CD4-positive, CD25-positive, alpha-beta regulatory T cell (primary cell): ENCODE measurements at regions not wholly inside any gene's neighbourhood (a gene's known extent, or its start where the extent isn't known, plus 50 kb on each side); places are given as distances from the start of the nearest gene placed in this dataset.

Source experiments
- ATAC-seq, 2 donors: fragments of 150-1000 bp; cut with Tn5 transposase; one replicate each; pipeline ENCODE4 v1.10.0; 2021; ENCODE audit warnings: low read depth in 2 of 2, moderate number of reproducible peaks in 2 of 2, moderate library complexity in 1 of 2
- DNase-seq, 3 donors: peaks; one replicate each; pipeline versions ENCODE4 v3.0.0 to v3.0.0-alpha.2; 2012 to 2022; ENCODE audit warnings: mixed read lengths in 1 of 3
- H3K27ac ChIP-seq: one replicate; pipeline ENCODE4 v1.7.0; 2013; ENCODE audit warnings: mild to moderate bottlenecking, low read length; ENCODE audit not compliant: insufficient read depth, poor library complexity, severe bottlenecking
- H3K27me3 ChIP-seq: one replicate; pipeline ENCODE4 v1.7.0; 2013; ENCODE audit warnings: low read length; ENCODE audit not compliant: control insufficient read depth, insufficient read depth
- H3K36me3 ChIP-seq: one replicate; pipeline ENCODE4 v1.7.0; 2013; ENCODE audit warnings: mild to moderate bottlenecking, low read length, moderate library complexity; ENCODE audit not compliant: control insufficient read depth, insufficient read depth
- H3K4me1 ChIP-seq: 2 replicates; pipeline ENCODE4 v1.7.0; 2013; ENCODE audit warnings: mild to moderate bottlenecking, low read length; ENCODE audit not compliant: insufficient read depth, control insufficient read depth, poor library complexity, severe bottlenecking
- H3K4me3 ChIP-seq: one replicate; pipeline ENCODE4 v1.7.0; 2013; ENCODE audit warnings: low read depth, mild to moderate bottlenecking, low read length, moderate library complexity
- H3K9me3 ChIP-seq, 2 experiments: 1 replicate in 1 of 2; 2 replicates in 1 of 2; pipeline ENCODE4 v1.7.0; 2013; ENCODE audit warnings: low read length in 2 of 2, mild to moderate bottlenecking in 1 of 2, moderate library complexity in 1 of 2; ENCODE audit not compliant: control insufficient read depth in 2 of 2
- H3K27ac Mint-ChIP-seq, 3 donors: one replicate each; pipeline ENCODE4 v1.8.0; 2020 to 2022; ENCODE audit warnings: mild to moderate bottlenecking in 3 of 3, mixed read lengths in 3 of 3, moderate library complexity in 2 of 3
- H3K27me3 Mint-ChIP-seq: one replicate; pipeline ENCODE4 v1.8.0; 2022; ENCODE audit warnings: mild to moderate bottlenecking, mixed read lengths
- H3K36me3 Mint-ChIP-seq: one replicate; pipeline ENCODE4 v1.8.0; 2020; ENCODE audit warnings: mixed read lengths
- H3K4me1 Mint-ChIP-seq, 4 donors: one replicate each; pipeline ENCODE4 v1.8.0; 2020 to 2022; ENCODE audit warnings: mixed read lengths in 4 of 4, mild to moderate bottlenecking in 1 of 4
- H3K4me3 Mint-ChIP-seq, 4 donors: one replicate each; pipeline ENCODE4 v1.8.0; 2020 to 2022; ENCODE audit warnings: mild to moderate bottlenecking in 4 of 4, mixed read lengths in 4 of 4, moderate library complexity in 3 of 4
- H3K9me3 Mint-ChIP-seq, 7 donors: one replicate each; pipeline ENCODE4 v1.8.0; 2020 to 2022; ENCODE audit warnings: mixed read lengths in 7 of 7, mild to moderate bottlenecking in 3 of 7, moderate library complexity in 2 of 7

GRCh38 chr5:116905885-116906284, 331.3 kb upstream of the SEMA6A start:
- no peaks in the 10 kb centered on the region for H3K36me3 Mint-ChIP-seq
- no peak overlapping the region for H3K27ac Mint-ChIP-seq
- H3K27me3 Mint-ChIP-seq = no peaks in the 10 kb centered on the region
- no peak for DNase-seq
- H3K9me3 Mint-ChIP-seq = peaks cover 0 to 5% (median 0%) of the 10 kb centered on the region in 7 donors
- Histone ChIP-seq H3K27me3 (no peaks in the 10 kb centered on the region), H3K27ac (no peak overlapping the region), H3K4me3 (no peak overlapping the region), H3K36me3 (no peaks in the 10 kb centered on the region), H3K9me3 (no peaks in the 10 kb centered on the region), H3K4me1 (no peaks in the 10 kb centered on the region)
- H3K4me3 Mint-ChIP-seq = no peak overlapping the region
- no peak for ATAC-seq
- no peaks in the 10 kb centered on the region for H3K4me1 Mint-ChIP-seq

DNA sequence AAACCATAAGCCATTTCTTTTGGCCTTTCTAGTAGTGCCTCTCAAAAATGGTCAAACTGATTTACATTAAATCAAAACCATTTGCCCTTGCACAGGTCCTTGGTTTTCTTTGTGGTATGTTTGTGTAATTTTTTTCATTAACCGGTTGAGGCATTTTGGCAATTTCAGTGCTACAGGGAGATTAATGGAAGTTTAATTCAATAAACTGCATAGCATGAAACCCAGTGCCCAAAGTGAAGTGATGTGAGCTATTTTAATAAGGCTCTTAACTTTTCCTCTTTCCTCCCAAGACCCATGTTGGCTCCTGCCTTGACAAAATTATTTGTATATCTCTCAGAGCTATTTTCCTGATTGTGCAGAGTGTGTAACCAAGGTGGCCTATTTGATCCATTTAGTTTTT, 326.2 kb upstream of the SEMA6A start:
- Histone ChIP-seq H3K27ac (no peak overlapping the region), H3K9me3 (no peaks in the 10 kb centered on the region), H3K4me1 (no peaks in the 10 kb centered on the region), H3K36me3 (no peaks in the 10 kb centered on the region), H3K4me3 (no peak overlapping the region), H3K27me3 (no peaks in the 10 kb centered on the region)
- H3K9me3 Mint-ChIP-seq = peaks cover 0 to 5% (median 0%) of the 10 kb centered on the region in 7 donors
- H3K36me3 Mint-ChIP-seq = no peaks in the 10 kb centered on the region
- H3K27ac Mint-ChIP-seq = peak overlapping the region in 1 of 3 donors; percentile 64
- no peaks in the 10 kb centered on the region for H3K27me3 Mint-ChIP-seq
- no peaks in the 10 kb centered on the region for H3K4me1 Mint-ChIP-seq
- H3K4me3 Mint-ChIP-seq = no peak overlapping the region
- no peak for DNase-seq
- no peak for ATAC-seq

DNA sequence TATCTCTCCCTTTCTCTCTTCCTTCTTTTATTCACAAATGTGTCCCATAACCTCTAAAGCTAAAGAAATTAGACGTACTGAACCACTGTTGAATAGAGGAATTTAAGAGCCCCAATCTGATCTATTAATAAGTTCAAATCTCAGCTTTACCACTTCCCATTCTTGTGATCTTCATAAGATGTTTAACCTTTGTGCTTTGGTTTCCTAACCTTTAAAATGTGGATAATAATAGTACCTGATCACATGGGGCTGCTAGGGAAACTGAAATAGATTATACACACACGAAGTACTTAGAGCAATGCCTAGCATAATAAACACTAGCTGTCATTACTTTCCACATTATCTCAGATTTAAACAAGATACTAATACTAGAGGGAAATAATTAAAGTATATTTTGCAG, 324.3 kb upstream of the SEMA6A start:
- peaks cover 0 to 6% (median 0%) of the 10 kb centered on the region in 7 donors for H3K9me3 Mint-ChIP-seq
- H3K4me1 ChIP-seq = no peaks in the 10 kb centered on the region
- no peaks in the 10 kb centered on the region for H3K9me3 ChIP-seq
- no peaks in the 10 kb centered on the region for H3K4me1 Mint-ChIP-seq
- DNase-seq = no peak
- no peaks in the 10 kb centered on the region for H3K36me3 ChIP-seq
- no peak overlapping the region for H3K4me3 ChIP-seq
- no peak overlapping the region for H3K27ac ChIP-seq
- ATAC-seq = no peak
- no peaks in the 10 kb centered on the region for H3K27me3 Mint-ChIP-seq
- no peaks in the 10 kb centered on the region for H3K27me3 ChIP-seq
- no peaks in the 10 kb centered on the region for H3K36me3 Mint-ChIP-seq
- H3K27ac Mint-ChIP-seq = no peak overlapping the region
- H3K4me3 Mint-ChIP-seq = no peak overlapping the region

DNA sequence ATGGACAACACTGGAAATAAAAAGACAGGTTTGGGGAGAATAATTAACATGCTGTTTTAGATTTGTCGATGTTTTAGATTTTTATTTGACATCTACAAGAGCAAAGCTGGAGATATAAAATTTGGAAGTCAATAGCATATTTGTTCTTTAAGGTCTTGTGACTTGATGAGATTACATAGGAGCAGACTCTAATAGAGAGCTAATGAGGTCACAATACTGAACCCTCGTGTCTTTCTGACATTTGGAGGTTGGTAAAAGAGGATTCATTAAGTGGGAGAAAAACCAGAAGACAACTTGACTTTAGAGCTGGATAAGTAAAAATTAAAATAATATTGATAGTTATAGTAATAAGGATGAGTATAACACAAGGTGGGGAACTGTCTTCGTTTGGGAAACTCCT, 322.7 kb upstream of the SEMA6A start:
- no peaks in the 10 kb centered on the region for H3K36me3 ChIP-seq
- no peaks in the 10 kb centered on the region for H3K27me3 Mint-ChIP-seq
- no peak overlapping the region for H3K4me3 ChIP-seq
- no peak overlapping the region for H3K27ac Mint-ChIP-seq
- H3K36me3 Mint-ChIP-seq = no peaks in the 10 kb centered on the region
- H3K27ac ChIP-seq = no peak overlapping the region
- no peaks in the 10 kb centered on the region for H3K4me1 Mint-ChIP-seq
- no peaks in the 10 kb centered on the region for H3K4me1 ChIP-seq
- no peak for ATAC-seq
- H3K9me3 Mint-ChIP-seq = peaks cover 0 to 5% (median 0%) of the 10 kb centered on the region in 7 donors
- no peaks in the 10 kb centered on the region for H3K9me3 ChIP-seq
- DNase-seq = no peak
- H3K4me3 Mint-ChIP-seq = no peak overlapping the region
- no peaks in the 10 kb centered on the region for H3K27me3 ChIP-seq

- H3K27me3 Mint-ChIP-seq = no peaks in the 10 kb centered on the region
- H3K9me3 Mint-ChIP-seq = peaks cover 0 to 3% (median 0%) of the 10 kb centered on the region in 7 donors
- ATAC-seq (no peak), DNase-seq (no peak)
- Histone ChIP-seq H3K4me3 (no peak overlapping the region), H3K9me3 (no peaks in the 10 kb centered on the region), H3K27me3 (no peaks in the 10 kb centered on the region), H3K4me1 (no peaks in the 10 kb centered on the region), H3K27ac (no peak overlapping the region), H3K36me3 (no peaks in the 10 kb centered on the region)
- H3K36me3 Mint-ChIP-seq = no peaks in the 10 kb centered on the region
- H3K4me3 Mint-ChIP-seq = no peak overlapping the region
- no peak overlapping the region for H3K27ac Mint-ChIP-seq
- H3K4me1 Mint-ChIP-seq = no peaks in the 10 kb centered on the region
Observed at GRCh38 chr5:116896001-116896400, 321.4 kb upstream of the SEMA6A start.

GRCh38 chr5:116892993-116893392, 318.4 kb upstream of the SEMA6A start:
- ATAC-seq (no peak), DNase-seq (no peak)
- no peak overlapping the region for H3K4me3 Mint-ChIP-seq
- peaks cover 0 to 2% (median 0%) of the 10 kb centered on the region in 7 donors for H3K9me3 Mint-ChIP-seq
- Histone ChIP-seq H3K4me1 (no peaks in the 10 kb centered on the region), H3K4me3 (no peak overlapping the region), H3K9me3 (no peaks in the 10 kb centered on the region), H3K36me3 (no peaks in the 10 kb centered on the region), H3K27ac (no peak overlapping the region), H3K27me3 (no peaks in the 10 kb centered on the region)
- H3K27me3 Mint-ChIP-seq = no peaks in the 10 kb centered on the region
- H3K27ac Mint-ChIP-seq = no peak overlapping the region
- H3K36me3 Mint-ChIP-seq = no peaks in the 10 kb centered on the region
- no peaks in the 10 kb centered on the region for H3K4me1 Mint-ChIP-seq

DNA sequence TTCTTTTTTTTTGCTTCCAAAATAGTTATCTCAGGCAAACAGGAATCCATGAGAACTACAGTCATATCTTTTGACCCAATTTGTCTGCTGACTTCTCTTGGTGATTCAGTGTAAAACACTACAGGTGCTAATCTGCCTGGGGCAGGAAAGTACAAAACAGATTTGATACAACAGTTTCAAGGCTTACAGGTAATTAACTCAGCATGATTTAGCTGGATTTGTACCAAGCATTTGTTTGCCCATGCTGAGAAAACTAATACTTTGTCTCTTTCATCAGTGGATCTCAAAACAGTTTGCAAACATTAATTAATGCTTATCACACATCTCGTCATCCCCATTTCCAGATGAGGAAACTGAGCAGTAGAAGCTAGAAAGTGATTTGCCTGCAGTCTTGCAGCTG, 312.5 kb upstream of the SEMA6A start:
- no peak overlapping the region for H3K4me3 ChIP-seq
- no peaks in the 10 kb centered on the region for H3K36me3 ChIP-seq
- H3K9me3 ChIP-seq = no peaks in the 10 kb centered on the region
- no peaks in the 10 kb centered on the region for H3K4me1 ChIP-seq
- H3K27me3 ChIP-seq = no peaks in the 10 kb centered on the region
- Mint-ChIP-seq H3K36me3 (no peaks in the 10 kb centered on the region), H3K4me3 (no peak overlapping the region), H3K27ac (no peak overlapping the region), H3K4me1 (no peaks in the 10 kb centered on the region), H3K9me3 (peaks cover 0 to 3% (median 0%) of the 10 kb centered on the region in 7 donors), H3K27me3 (no peaks in the 10 kb centered on the region)
- DNase-seq (no peak), ATAC-seq (no peak)
- no peak overlapping the region for H3K27ac ChIP-seq

DNA sequence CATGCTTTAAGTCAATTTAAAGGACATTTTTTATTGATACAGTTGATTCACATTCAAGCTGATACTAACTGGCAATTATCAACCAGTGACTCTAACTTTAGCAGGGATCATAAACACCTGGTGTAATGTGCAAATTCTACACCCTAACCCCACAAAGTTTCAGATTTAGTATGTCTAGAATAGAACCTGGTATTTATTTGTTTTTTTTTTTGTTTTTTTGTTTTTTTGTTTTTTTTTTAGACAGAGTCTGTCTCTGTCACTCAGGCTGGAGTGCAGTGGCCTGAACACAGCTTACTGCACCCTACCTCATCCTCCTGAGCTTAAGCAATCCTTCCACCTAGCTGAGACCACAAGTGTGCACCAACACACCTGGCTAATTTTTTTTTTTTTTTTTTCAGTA, 311.2 kb upstream of the SEMA6A start:
- Histone ChIP-seq H3K4me3 (no peak overlapping the region), H3K9me3 (no peaks in the 10 kb centered on the region), H3K36me3 (no peaks in the 10 kb centered on the region), H3K27me3 (no peaks in the 10 kb centered on the region), H3K4me1 (no peaks in the 10 kb centered on the region), H3K27ac (no peak overlapping the region)
- ATAC-seq = no peak
- no peak for DNase-seq
- peaks cover 0 to 3% (median 0%) of the 10 kb centered on the region in 7 donors for H3K9me3 Mint-ChIP-seq
- H3K27ac Mint-ChIP-seq = no peak overlapping the region
- H3K4me1 Mint-ChIP-seq = no peaks in the 10 kb centered on the region
- H3K36me3 Mint-ChIP-seq = no peaks in the 10 kb centered on the region
- H3K4me3 Mint-ChIP-seq = no peak overlapping the region
- no peaks in the 10 kb centered on the region for H3K27me3 Mint-ChIP-seq
